ENCODE measurements at regions not wholly inside any gene's neighbourhood (a gene's known extent, or its start where the extent isn't known, plus 50 kb on each side); places are given as distances from the start of the nearest gene placed in this dataset.
"Not testable (repeated sequence)": the region's sequence is repeated elsewhere in the genome, so short reads cannot be mapped to it uniquely, and the experiment has no call there.

DNA sequence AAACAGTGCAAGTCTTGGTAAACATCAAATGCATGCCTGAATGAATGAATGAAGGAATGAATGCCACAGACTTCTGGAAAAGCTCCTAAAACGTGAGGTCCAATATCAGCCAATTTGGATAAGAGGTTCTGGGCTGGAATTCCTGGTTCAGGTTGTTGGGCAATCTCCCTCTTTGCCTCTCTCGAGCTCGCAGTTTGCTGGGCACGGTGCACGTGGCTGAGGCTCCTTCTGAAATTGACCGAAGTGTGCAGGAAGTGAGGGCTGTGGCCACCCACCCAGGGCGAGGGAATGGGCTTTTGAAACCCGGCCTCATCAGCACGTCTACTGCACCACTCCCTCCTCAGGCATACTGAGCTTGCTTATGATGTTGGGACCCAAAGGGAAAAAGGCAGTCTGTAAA is 288.8 kb upstream of the HS6ST1 start:
- DNase-seq (ENCODE audit: extremely low read depth in 1 of 11, low read depth in 9 of 11, low spot score in 4 of 11), result no peak

DNA sequence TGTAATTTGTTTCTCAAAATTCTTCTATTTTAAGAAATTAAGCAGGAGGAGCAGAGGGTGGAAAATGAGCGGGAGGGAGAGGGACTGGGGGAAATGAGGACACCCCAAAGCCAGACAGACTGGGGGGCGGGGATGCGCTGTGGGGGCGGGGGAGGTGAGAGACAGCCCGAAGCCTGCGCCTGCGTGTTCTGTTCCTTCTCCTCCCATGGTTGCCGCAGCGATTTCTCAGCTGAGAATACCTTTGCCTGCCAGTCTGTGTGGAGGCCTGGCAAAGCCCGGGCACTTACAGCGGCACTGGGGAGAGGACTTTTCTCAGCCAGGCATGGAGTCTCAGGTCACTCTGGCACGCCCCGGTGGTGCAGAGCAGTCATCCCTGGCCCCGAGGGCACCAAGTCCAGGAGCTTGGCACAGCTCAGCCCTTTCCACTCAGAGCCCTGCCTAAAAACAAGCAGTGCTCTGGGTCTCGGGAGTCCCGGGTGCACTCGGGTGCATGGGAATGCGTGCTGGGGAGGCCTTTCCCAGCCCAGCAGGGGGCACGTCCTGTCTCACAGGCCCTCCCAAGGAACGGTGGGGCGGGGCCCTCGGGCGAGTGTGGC is 289.3 kb upstream of the HS6ST1 start:
- DNase-seq (ENCODE audit: extremely low read depth in 1 of 11, low read depth in 9 of 11, low spot score in 4 of 11), result no peak

DNA sequence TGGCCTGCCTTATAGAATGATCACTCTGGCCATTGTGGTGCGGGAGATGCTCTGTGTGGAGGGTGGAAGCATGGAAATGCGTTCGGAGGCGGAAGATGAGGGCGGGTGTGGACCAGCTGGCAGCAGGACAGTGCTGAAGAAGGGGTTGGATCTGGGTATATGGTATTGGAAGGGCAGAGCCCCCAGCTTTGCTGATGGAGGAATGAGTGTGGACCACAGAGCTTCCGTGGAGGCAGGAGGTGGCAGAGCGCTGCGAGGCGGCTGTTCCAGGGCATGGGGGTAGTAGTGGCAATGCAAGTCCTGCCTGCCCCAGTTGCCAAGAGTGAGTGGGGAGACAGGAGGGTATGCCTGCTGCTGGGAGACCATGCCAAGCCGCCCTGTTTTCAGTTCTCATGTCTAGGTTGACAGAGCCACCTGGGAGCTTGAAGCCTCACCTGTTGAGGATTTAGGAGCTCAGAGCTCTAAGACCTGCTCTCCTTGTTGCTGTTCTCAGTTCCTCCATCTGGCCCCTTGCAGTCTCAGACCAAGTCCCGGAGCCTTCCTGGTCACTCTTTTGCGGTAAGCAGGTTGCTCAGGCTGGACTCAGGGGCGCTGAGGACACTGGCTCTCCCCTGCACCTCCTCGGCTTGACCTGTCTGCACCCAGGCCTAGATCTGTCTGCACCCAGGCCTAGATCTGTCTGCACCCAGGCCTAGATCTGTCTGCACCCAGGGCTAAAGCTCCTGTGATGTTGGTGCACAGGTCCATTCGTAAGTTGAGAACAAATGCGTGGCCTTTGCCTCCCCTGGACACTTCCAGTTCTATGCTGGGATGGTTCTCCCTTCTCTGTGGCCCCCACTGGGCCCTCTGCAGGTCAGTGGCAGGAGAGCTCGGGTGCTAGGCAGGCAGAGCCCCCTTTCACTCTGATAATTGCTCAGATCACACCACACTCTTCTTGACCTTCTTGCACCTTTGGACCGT is 290.5 kb upstream of the HS6ST1 start:
- no peak for DNase-seq (ENCODE audit: extremely low read depth in 1 of 11, low read depth in 9 of 11, low spot score in 4 of 11)

DNA sequence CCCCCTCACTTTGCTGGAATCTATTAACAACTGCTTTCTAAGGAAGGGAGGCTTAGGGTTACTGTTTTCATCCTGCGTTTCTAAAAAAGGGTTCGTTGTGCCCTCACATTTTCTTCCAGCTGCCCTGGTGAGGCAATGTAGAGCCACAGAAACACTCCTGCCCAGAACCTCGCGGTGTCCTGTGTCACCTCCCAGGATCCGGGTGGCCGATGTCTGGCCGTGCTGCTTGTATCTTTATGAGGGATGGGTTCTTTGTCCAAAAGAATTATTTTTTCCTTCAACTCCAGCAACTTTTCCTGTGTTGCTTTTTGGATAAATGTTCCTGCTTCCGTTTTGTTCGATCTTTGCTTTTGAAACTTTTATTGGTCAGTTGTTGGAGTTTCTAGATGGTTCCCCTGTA is 291.8 kb upstream of the HS6ST1 start:
- DNase-seq (ENCODE audit: extremely low read depth in 1 of 11, low read depth in 9 of 11, low spot score in 4 of 11), result no peak

DNA sequence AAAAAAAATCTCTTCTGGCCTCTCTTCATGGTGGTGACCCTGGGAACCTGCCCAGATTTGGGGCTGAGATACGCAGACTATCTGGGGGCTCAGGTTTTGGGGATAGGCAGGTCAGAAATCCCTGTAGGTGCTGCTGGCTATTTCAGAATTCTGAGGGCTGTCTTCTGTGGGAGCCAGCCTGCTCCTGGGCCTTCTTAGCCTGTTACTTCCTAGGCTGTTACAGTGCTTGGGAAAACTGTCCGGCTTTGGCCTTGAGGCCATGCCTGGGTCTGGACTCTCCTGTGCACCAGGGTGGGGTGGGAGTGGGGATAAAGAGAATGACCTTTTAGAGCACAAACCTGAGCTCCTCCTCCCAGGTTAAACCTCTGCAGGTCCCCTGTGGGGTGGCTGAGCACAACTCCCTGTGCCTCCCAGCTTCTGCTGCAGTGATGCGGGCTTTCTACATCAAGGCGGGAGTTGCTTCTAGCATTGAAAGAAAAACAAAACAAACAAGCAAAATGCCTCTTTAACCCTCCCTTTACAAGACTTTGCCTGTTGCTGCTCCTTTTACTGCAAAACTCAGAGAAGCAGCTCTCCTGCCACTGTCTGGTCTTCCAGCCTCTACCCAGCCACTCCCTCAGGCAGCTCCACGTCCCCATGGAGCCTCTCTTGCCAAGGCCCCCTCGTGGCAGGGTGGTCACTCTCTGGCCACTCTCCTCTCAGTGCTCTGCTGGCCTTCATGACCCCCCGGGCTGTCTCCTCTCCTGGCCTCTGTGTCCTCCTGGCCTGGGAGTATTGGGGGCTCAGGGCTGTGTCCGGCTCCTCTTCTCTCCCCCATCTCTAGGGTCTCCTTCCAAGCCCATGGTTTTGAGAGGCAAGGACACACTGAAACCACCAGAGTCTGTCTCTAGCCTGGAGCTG is 293.0 kb upstream of the HS6ST1 start:
- no peak for DNase-seq (ENCODE audit: extremely low read depth in 1 of 11, low read depth in 9 of 11, low spot score in 4 of 11)

DNA sequence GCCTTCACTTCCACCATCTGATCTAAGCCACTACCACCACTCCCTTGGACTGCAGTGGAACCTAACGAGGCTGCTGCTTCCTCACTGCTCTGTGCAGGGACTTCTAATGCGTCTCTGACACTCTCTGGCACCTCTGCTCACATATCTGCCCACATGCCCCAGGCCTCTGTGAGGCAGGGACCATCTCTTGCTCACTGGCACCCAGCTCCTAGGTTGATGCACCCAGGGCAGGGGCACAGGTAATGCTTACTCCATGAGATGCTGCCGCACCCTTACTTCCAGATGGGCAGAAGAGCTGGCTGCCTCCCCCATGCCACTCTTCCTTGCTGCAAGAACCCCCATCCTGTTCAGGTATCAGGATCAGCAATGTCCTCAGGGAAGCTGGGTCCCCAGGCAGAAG is 294.0 kb upstream of the HS6ST1 start:
- no peak for DNase-seq (ENCODE audit: extremely low read depth in 1 of 11, low read depth in 9 of 11, low spot score in 4 of 11)

DNA sequence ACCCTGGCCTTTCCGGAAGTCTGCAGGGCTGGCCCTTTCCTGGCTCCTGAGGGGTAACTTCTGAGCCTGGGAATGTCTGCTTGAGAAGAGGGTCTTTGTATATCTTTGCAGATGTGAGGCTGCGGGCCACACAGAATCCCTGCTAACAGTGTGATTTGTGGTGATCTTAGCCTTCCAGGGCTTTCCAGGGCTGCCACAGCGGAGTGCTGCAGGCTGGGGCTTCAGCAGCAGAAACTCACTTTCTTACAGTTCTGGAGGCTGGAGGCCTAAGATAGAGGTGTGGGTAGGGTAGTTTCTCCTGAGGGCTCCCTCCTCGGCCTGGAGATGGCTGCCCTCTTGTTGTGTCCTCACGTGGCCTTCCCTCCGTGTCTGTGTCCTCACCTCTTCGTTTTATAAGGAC is 294.7 kb upstream of the HS6ST1 start:
- no peak for DNase-seq (ENCODE audit: extremely low read depth in 1 of 11, low read depth in 9 of 11, low spot score in 4 of 11)

DNA sequence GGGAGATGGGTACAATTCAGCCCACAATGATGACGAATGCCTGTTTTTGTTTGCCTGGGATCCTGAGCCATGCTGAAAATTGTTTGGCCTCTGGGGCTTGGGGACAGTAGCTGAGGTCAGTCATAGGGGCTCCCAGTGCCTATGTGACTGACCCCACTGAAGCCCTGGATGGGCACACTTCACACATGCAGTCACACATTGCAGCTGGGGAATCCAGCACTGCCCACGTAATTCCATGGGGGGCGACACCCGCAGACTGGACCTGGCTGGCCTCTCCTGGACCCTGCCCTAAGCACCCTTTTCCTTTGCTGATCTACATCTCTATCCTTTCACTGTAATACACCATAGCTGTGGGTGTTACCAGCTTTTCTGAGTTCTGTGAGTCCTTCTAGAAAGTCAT is 295.2 kb upstream of the HS6ST1 start:
- DNase-seq (ENCODE audit: extremely low read depth in 1 of 11, low read depth in 9 of 11, low spot score in 4 of 11), result no peak

DNA sequence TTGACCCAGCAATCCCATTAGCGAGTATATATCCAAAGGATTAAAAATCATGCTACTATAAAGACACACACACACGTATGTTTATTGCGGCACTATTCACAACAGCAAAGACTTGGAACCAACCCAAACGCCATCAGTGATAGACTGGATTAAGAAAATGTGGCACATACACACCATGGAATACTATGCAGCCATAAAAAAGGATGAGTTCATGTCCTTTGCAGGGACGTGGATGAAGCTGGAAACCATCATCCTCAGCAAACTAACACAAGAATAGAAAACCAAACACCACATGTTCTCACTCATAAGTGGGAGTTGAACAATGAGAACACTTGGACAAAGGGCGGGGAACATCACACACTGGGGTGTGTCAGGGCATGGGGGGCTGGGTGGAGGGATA is 296.2 kb upstream of the HS6ST1 start:
- DNase-seq (ENCODE audit: extremely low read depth in 1 of 11, low read depth in 9 of 11, low spot score in 4 of 11), result not testable (repeated sequence)

DNA sequence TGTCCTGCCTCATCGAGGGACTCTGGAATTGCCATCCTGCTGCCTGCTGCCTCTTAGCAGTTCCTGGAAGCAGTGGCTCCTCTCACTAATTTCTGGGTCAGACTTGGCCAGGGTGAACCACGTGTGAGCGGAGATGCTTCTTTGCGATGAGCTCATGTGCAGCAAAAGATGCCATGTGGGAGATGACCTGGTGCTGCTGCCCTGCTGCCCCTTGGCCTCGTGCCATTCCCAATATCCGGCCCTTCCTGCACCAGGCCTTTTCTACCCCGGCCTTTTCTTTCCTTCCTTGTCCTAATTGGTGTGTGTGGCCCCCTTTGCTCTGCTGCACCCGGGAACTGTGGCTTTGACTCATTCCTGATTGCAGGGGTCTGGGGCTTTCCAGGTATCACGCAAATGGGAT is 296.9 kb upstream of the HS6ST1 start:
- DNase-seq (ENCODE audit: extremely low read depth in 1 of 11, low read depth in 9 of 11, low spot score in 4 of 11), result no peak

DNA sequence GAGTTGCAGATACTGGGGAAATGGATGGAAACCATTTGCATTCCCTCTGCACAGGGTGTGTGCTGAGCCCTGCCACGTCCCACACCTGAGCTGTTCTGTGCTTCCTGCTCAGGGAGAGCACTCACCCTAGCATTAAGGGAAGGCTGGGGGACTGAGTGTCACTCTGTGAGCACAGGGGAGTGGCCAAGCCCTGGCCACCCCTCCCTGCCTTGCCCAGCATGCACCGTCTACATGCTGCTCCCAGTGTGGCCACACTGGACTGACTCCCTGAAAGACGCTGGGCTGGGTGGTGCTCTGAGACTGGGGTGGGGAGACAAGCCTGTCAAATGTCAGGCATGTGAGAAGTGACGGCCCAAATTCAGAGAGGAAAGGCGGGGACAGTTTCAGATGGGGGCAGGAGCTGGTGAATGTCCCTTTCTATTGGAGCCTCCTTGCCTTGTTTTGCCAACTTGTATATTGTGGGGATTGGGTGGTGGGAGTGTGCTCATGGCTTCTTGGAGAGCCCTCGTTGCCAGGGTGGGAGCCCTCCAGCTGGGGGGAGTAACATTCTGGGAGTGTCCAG is 298.4 kb upstream of the HS6ST1 start:
- no peak for DNase-seq (ENCODE audit: extremely low read depth in 1 of 11, low read depth in 9 of 11, low spot score in 4 of 11)

DNA sequence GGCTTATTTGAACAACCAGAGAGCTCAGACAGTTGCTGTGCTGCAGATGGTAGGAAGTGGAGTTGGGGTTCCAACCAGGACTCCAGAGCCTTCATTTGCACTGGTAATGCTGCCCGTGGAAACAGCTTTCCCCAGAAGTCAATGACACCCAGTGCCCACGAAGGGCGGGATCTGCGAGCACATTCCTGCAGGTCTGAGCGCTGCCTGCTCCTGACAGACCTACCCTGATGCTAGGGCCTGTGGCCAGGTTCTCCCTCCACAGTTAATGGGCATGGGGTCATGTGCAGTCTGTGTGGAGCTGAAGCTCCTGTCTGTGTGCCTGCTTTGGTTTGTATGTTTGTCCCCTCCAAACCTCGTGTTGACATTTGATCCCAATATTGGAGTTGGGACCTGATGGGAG is 299.0 kb upstream of the HS6ST1 start:
- DNase-seq (ENCODE audit: extremely low read depth in 1 of 11, low read depth in 9 of 11, low spot score in 4 of 11), result no peak

DNA sequence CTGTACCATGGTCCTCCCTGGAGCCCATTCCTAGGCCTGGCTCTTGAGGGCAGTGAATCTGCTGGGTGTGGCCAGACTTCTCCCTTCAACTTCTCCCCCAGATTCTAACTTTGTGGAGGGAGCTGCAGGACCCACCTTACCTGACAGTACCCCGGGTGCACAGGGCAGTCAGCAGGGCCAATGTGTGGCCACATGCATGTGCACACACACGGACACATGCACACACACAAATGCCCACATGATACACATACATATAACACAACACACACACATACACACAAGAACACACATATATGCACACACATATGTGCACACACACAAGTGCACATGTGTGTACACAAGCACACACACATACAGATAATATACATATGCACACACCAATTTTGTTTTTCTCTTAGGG is 300.0 kb upstream of the HS6ST1 start:
- no peak for DNase-seq (ENCODE audit: extremely low read depth in 1 of 11, low read depth in 9 of 11, low spot score in 4 of 11)

DNA sequence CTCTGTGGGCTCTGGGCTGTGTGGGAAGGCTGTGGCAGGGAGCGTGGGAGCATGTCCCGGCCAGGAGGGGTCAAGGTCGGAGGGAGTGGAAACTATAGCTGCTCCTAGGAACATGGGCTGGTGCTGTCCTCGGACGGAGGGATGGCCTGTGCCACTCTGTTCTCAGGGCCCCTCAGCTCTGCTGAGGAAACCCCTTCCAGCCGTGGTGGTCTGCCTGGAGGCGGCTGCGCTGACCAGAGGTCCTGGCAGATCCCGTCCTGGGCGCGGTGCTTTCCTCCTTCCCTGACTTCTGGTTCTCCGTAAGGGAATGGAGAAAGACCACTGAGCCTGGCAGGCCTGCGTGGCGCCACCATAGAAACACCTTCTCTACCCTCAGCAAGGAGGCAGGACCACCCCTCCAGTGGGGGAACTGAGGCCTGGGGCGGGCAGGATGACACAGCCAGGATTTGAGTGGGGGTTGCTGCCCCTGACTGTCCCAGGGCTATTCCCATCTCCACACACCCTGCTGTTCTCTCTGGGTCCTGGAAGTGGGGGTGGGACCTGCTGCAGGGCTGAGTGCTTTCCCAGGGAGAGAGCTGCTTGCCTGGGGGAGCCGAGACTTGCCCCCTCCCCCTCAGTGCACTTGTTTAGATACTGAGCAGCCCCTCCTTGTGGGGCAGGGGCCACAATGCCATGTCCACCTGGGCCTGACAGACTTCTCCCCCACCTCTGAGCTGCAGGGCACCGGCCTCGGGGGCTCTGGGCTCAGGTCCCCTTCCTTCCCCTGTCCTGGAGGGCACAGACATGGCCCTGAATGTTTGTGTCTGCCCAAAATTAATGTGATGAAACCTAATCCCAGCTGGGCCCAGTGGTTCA is 301.0 kb upstream of the HS6ST1 start:
- no peak for DNase-seq (ENCODE audit: extremely low read depth in 1 of 11, low read depth in 9 of 11, low spot score in 4 of 11)

DNA sequence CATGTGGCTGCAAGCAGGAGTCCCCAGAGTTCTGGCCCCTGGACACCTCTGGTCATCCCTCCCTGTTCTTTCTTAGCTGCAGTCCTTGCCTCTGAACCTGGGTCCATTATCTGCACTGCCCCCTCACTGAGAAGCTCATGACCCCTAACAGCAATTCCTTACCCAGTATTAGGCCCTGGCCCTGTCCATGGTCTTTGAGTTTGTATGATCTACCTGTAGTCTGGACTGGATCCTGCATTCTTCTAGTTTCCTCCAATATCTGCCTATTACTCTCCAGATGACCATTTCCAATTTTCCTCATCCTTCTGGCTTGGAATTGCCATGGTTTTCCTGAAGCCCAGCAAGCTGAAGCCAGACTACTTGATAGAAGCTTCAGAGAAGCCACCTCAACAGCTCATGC is 302.4 kb upstream of the HS6ST1 start:
- DNase-seq (ENCODE audit: extremely low read depth in 1 of 11, low read depth in 9 of 11, low spot score in 4 of 11), result no peak

DNA sequence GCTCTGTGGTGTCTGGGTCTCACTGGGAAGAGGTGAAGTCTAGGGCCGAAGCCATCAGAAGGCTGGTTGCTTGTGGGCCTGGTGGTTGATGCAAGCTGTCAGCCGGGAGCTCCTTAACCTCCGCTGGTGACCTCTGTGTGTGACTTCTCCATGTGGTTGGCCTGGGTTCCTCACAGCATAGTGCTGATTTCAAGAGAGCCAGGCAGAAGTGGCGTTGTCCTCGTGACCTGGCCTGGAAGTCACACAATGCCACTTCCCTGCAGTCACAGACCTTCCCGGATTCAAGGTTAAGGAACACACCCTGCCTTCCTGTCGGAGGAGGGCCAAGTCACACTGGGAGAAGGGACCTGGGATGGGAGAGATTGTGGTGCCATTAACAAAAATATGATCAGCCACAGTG is 303.7 kb upstream of the HS6ST1 start:
- no peak for DNase-seq (ENCODE audit: extremely low read depth in 1 of 11, low read depth in 9 of 11, low spot score in 4 of 11)

DNA sequence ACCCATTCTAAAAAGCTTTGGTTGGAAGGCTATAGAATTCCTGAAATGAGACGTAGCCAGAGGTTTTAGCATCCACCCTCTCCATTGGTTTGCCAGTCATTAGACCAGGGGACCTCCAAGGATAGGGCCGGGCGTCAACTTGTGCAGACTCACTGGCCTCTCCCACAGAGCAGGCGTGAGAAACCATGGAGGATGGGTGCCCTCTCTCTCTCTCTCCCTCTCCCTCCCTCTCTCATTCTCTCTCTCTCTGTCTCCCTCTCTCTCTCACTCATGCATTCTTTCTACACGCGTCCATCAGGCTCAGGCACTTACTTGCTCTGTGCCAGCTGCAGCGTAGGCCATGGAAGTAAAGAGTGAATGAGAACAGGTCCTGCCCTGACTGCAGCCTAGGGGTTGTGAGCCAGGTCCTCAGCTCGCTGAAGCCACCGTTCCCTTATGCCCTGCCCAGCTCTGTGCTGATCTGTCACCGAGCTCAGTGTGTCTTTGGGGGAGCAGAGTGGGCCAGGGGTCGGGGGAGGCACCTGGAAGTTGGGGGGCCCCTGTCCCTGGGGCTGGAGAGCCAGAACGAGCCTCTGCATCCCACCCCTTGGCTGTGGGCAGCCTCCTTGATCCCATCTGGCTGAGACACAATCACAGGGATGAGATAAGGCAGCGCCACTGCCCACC is 304.4 kb upstream of the HS6ST1 start:
- no peak for DNase-seq (ENCODE audit: extremely low read depth in 1 of 11, low read depth in 9 of 11, low spot score in 4 of 11)
